ENCODE measurements at regions not wholly inside any gene's neighbourhood (a gene's known extent, or its start where the extent isn't known, plus 50 kb on each side); places are given as distances from the start of the nearest gene placed in this dataset.

DNA sequence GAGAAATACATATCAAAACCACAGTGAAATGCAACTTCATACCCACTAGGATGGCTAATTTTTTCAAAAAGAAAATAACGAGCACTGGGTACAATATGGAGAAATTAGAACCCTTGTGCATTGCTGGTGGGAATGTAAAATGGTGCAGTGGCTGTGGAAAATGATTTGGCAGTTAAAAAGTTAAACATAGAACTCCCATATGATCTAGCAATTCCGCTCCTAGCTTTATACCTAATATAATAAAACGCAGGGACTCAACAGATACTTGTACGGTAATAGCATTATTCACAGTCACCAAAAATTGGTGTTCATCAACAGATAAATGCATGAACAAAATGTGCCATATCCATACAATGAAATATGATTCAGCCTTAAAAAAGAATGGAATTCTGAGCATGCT lies 58.8 kb upstream of the PLPP4 start (continued):
- TF ChIP-seq HOXB13 (CRISPR knock-in tag; IDR thresholded peaks at IDR 0.05; ENCODE audit: low read depth) = no peak

DNA sequence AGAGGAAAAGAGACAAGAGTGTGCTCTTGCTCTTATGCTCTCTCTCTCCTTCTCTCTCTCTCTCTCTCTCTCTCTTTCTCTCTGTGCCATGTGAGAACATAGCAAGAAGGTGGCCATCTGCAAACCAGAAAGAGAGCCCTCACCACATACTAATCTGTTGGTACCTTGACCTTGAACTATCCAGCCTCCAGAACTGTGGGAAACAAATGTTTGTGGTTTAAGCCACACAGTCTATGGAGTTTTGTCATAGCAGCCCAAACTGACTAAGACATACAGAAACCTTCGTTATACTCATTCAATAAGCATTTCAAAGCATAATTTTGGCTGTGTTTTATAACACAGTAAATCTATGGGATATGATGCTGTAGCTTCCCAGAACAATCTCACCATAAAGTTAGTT lies 56.4 kb upstream of the PLPP4 start:
- no peak overlapping the region for H3K4me3 ChIP-seq
- no peak overlapping the region for H3K27ac ChIP-seq
- TF ChIP-seq HOXA7 (CRISPR knock-in tag; IDR thresholded peaks at IDR 0.05) = no peak
- no peak for TF ChIP-seq CBX2 (IDR thresholded peaks at IDR 0.05; ENCODE audit: borderline replicate concordance, low read depth)
- ATAC-seq = no peak
- no peak for DNase-seq (ENCODE audit: low read depth in 1 of 2, low spot score in 1 of 2)
- ChIA-PET POLR2A (no interaction called here), CTCF (interaction anchor here (1.2 kb wide), 1 partner anchor 23 kb away, joined by 4 read pairs; no protein-coding TSS in a partner anchor)
- no peaks in the 10 kb centered on the region for H3K9me3 ChIP-seq
- 0% methylated on average over 1 of the region's 1 CpG for WGBS (ENCODE audit: missing lambda C conversion rate)
- no peak overlapping the region for H3K4me2 ChIP-seq
- no peak for FAIRE-seq
- no peaks in the 10 kb centered on the region for H3K4me1 ChIP-seq

DNA sequence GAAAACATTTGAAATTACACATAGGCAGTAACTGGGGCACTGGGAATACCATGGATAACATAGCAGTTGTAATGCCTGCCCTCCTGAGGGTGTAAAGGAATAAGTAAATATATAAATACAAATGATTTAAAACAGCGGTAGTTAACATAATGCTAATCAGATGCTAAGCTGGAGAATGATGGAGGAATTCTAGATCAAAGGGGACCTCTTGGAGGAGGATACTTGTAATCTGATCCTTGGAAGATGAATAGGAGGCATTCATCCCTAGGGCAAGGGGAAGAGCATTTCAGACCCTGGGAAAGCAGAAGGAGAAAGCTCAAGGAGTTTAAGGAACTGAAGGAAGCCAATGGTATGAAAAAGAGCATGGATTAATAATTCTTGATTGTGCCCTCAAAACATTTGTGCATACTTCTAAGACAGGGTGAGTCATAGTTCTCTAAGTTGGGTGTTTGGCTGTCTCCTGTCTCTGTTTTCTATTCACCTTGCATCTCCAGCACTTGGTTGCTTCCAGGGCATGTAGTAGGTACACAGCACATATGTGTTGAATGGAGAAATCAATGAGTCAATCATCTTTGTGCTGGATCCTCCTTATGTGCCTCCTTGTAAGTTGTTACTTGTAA lies 54.8 kb upstream of the PLPP4 start:
- H3K9me3 ChIP-seq = no peaks in the 10 kb centered on the region
- DNase-seq (ENCODE audit: low read depth in 1 of 2, low spot score in 1 of 2) (no peak), FAIRE-seq (no peak), ATAC-seq (no peak)
- no peak for TF ChIP-seq FOSL2 (IDR thresholded peaks at IDR 0.05)
- TF ChIP-seq FOSL2 (CRISPR knock-in tag; IDR thresholded peaks at IDR 0.05) = peak; percentile 18; the same call in 1 of the 2 replicates
- no peak for TF ChIP-seq FOSB (CRISPR knock-in tag; IDR thresholded peaks at IDR 0.05)
- no peak overlapping the region for H3K27ac ChIP-seq
- H3K4me2 ChIP-seq = no peak overlapping the region
- 37% methylated on average over 1 of the region's 1 CpG for WGBS (ENCODE audit: missing lambda C conversion rate)
- H3K4me3 ChIP-seq = no peak overlapping the region
- ChIA-PET POLR2A (no interaction called here), CTCF (no interaction called here)
- H3K4me1 ChIP-seq = no peaks in the 10 kb centered on the region

DNA sequence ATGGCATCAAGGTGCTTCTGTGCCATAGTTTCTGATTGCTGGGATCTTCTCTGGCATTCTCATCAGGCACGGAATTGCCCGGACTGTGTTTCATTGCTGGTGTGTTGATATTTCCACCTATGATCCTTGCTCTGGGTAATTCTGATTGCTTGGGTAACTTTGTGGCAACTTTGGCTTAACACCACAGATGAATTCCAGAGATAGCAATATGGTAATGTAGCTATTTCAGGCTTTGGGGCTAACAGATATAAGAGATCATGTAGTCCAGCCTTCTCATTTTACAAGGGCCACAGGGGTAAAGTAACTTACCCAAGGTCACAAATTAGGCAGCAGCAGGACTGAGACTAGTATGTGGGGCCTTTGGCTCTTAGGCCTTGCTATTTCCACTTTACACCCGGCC lies 53.9 kb upstream of the PLPP4 start:
- FAIRE-seq = no peak
- ATAC-seq = no peak
- DNase-seq (ENCODE audit: low read depth in 1 of 2, low spot score in 1 of 2) = no peak
- Histone ChIP-seq H3K4me2 (no peak overlapping the region), H3K4me1 (no peaks in the 10 kb centered on the region), H3K4me3 (no peak overlapping the region), H3K27ac (no peak overlapping the region), H3K9me3 (no peaks in the 10 kb centered on the region)
- POLR2A ChIA-PET = no interaction called here
- WGBS (ENCODE audit: missing lambda C conversion rate) = 4% methylated on average over 3 of the region's 3 CpGs
- CTCF ChIA-PET = interaction anchor here (0.6 kb wide), 1 partner anchor 20 kb away, joined by 4 read pairs; no protein-coding TSS in a partner anchor
- no peak for TF ChIP-seq POLR2A (IDR thresholded peaks at IDR 0.05; ENCODE audit: low read length)
- TF ChIP-seq, protein P1, sequence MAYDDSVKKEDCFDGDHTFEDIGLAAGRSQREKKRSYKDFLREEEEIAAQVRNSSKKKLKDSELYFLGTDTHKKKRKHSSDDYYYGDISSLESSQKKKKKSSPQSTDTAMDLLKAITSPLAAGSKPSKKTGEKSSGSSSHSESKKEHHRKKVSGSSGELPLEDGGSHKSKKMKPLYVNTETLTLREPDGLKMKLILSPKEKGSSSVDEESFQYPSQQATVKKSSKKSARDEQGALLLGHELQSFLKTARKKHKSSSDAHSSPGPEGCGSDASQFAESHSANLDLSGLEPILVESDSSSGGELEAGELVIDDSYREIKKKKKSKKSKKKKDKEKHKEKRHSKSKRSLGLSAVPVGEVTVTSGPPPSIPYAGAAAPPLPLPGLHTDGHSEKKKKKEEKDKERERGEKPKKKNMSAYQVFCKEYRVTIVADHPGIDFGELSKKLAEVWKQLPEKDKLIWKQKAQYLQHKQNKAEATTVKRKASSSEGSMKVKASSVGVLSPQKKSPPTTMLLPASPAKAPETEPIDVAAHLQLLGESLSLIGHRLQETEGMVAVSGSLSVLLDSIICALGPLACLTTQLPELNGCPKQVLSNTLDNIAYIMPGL (CRISPR knock-in tag; IDR thresholded peaks at IDR 0.05; ENCODE audit: borderline replicate concordance) = no peak
- no peak for TF ChIP-seq NFE2L2 (conservative IDR thresholded peaks at IDR 0.05; ENCODE audit: low read length)
- no peak for TF ChIP-seq TFCP2L1 (CRISPR knock-in tag; IDR thresholded peaks at IDR 0.05)

DNA sequence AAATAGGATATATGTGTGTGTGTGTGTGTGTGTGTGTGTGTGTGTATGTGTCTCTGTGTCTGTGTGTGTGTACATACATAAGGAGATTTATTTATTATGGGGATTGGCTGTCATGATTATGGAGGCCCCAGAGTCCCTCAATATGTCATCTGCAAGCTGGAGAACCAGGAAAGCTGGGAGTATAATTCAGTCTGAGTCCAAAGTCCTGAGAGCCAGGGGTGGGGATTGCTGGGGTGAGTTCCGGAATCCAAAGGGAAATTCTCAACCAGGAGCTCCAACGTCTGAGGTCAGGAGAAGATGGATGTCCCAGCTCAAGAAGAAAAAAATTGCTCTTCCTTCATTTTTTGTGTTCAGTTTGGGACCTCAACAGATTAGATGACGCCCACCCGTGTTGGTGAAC lies 50.7 kb upstream of the PLPP4 start:
- POLR2A ChIA-PET = no interaction called here
- CTCF ChIA-PET = interaction anchor here (1.6 kb wide), 1 partner anchor 18 kb away, joined by 3 read pairs; no protein-coding TSS in a partner anchor
- 11% methylated on average over 4 of the region's 4 CpGs for WGBS (ENCODE audit: missing lambda C conversion rate)
- Histone ChIP-seq H3K9me3 (no peaks in the 10 kb centered on the region), H3K27ac (no peak overlapping the region), H3K4me3 (no peak overlapping the region), H3K4me1 (no peaks in the 10 kb centered on the region), H3K4me2 (no peak overlapping the region)
- ATAC-seq = no peak
- TF ChIP-seq TFCP2L1 (CRISPR knock-in tag; IDR thresholded peaks at IDR 0.05) (no peak), ZFP36 (IDR thresholded peaks at IDR 0.05; ENCODE audit: borderline replicate concordance, partially characterized antibody) (no peak), CHD2 (IDR thresholded peaks at IDR 0.05; ENCODE audit: low read length, partially characterized antibody) (no peak)
- TF ChIP-seq, protein P2, sequence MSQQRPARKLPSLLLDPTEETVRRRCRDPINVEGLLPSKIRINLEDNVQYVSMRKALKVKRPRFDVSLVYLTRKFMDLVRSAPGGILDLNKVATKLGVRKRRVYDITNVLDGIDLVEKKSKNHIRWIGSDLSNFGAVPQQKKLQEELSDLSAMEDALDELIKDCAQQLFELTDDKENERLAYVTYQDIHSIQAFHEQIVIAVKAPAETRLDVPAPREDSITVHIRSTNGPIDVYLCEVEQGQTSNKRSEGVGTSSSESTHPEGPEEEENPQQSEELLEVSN (IDR thresholded peaks at IDR 0.05; ENCODE audit: borderline replicate concordance, low read depth) = no peak
- TF ChIP-seq, protein P3, sequence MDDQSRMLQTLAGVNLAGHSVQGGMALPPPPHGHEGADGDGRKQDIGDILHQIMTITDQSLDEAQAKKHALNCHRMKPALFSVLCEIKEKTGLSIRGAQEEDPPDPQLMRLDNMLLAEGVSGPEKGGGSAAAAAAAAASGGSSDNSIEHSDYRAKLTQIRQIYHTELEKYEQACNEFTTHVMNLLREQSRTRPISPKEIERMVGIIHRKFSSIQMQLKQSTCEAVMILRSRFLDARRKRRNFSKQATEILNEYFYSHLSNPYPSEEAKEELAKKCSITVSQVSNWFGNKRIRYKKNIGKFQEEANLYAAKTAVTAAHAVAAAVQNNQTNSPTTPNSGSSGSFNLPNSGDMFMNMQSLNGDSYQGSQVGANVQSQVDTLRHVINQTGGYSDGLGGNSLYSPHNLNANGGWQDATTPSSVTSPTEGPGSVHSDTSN (IDR thresholded peaks at IDR 0.05) = no peak
- TF ChIP-seq, protein P4, sequence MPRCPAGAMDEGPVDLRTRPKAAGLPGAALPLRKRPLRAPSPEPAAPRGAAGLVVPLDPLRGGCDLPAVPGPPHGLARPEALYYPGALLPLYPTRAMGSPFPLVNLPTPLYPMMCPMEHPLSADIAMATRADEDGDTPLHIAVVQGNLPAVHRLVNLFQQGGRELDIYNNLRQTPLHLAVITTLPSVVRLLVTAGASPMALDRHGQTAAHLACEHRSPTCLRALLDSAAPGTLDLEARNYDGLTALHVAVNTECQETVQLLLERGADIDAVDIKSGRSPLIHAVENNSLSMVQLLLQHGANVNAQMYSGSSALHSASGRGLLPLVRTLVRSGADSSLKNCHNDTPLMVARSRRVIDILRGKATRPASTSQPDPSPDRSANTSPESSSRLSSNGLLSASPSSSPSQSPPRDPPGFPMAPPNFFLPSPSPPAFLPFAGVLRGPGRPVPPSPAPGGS (IDR thresholded peaks at IDR 0.05) = no peak
- FAIRE-seq = no peak
- no peak for DNase-seq (ENCODE audit: low read depth in 1 of 2, low spot score in 1 of 2)
